ENCODE measurements at regions not wholly inside any gene's neighbourhood (a gene's known extent, or its start where the extent isn't known, plus 50 kb on each side); places are given as distances from the start of the nearest gene placed in this dataset.

DNA sequence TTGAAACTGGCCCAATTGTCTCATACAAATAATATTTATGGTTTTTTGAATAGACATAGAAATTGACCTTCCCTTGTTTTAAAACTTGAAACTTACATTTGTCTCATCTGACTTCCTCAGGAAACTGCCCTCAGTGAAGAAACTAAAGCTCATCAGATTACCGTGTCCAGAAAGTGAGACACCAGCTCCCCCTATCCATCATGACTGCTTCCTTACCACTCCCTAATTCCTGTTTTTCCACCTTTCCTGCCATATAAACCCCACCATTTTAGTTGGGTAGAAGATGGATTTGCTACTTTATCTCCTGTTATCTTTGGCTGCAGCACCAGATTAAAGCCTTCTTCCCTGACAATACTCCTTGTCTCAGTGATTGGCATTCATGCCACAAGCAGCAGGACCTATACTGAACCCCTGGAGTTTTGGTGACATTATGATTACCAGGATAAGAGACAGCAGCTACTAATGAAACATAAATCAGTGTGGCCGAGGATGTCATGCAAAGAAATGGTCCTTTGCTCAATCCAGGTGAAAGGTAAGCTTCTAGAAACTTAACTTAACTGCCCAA, 1627.6 kb upstream of the ZEB2 start:
- no peak for DNase-seq

DNA sequence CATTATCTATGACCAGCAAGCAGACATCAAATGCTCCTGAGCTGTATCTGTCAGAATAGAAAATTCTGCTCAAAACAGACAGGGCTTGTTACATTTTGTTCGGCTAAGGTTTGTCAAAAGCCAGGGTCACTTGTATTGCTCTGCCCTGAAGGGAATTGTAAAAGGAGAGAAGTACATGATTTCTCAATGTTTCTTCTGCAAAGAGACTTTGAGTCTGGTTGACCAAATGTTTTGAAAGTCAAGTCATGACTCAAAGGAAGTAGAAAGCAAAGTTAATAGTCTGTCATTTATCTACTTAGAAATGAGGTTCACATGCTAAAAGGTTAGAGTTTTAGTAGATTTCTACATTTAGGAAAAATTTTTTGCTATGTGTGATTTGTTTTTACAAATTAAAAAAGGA, 1624.1 kb upstream of the ZEB2 start:
- DNase-seq: no peak

DNA sequence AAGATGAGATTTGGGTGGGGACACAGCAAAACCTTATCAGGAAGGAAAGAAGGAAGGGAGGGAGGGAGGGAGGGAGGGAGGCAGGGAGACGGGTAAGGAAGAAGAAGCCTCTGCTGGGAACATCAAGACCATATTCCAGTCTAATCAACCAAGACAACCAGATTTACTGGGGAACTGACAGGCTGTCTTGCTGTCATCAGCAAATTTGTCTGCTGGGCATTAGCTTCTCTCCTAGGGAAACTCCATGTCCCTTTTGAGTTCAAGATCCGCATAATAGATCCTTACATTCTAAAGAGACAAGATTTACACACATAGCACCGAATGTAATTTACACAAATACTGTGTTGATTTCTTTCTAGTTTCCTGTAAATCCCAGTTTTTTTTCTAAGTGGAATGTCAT, 1618.9 kb upstream of the ZEB2 start:
- no peak for DNase-seq

DNA sequence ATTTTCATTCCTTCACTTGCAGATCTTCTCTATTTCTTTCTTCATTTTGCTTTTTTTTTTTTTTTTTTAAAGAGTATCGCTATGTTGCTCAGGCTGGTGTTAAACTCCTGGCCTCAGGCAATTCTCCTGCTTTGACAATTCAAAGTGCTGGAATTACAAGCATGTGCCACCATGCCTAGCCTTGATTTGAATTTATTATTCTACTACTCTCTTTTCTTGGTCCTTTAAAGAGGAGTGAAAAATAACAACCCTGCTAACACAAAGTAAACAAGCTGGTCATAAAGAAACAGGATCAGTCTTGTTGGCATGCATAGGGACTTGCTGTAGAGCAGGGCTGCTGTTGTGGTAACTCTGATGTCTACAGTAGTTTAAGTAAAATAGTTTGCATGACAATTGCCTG, 1615.3 kb upstream of the ZEB2 start:
- no peak for DNase-seq

DNA sequence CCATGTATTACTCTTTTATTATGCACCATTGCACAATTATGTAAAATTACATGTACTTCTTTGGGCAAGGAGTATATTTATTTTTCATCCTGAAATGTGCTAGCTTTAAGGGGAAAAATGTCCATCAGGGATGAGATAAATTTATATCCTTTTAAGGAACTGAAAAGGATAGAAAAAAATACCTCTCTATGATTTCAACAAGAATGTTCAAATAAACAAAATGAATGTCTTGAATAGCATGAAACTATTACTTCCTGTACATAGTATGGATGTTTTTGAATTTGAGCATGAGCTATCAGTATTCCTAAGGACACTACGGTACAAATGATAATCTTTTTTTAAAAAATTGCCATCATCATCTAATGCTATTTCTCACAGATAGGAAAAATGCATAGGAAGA, 1611.9 kb upstream of the ZEB2 start:
- DNase-seq: no peak

DNA sequence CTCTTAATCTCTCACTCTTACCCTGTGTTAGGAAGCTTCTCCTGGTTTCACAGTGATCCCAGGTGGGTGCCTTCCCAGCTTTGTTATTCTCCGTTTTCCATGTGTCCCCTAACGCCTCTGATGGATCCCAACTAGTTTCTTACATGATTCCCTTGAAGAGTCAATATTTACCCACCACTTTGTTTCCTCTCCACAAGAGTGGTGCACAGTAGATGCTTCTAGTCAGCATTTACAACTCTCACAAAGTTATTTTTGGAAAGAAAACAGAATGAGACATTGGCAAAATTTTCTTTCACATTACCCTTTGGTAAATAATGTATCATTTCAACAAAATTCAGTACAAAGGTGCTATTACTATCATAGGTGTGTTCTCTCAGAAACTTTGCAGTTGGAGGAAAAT, 1611.1 kb upstream of the ZEB2 start:
- no peak for DNase-seq

DNA sequence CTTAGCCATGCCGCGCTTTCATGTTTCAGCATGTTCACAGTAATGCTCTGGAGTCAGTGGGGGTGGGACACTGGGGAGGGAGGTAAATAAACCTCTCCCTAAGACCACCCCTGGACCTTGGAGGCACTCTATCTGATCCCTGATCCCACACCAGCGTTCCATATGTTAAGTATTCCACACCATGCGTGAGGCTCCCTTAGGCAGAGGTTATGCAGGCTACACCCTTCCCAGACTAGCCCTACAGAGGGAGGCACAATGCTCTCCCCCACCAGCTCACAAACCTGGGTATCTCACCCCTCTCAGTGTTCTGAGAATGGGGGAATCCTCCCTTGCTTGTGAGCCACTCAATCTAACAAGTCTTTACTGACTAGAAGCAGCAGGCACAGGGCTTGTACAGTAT, 1610.4 kb upstream of the ZEB2 start:
- DNase-seq: no peak

DNA sequence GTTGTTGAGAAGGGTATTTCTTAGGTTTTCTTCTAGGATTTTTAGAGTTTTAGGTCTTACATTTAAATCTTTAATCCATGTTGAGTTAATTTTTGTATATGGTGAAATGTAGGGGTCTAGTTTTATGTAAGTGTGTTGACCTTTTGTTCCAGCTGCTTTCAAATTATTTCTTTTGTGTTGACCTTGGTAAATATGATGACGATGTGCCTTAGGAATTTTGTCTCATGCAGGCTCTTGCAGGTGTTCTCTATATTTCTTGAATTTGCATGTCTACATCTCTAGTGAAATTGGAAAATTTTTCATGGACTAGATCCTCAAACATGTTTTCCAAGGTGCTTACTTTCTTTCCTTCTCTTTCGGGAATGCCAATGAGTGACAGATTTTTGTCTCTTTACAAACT, 1609.3 kb upstream of the ZEB2 start:
- DNase-seq: no peak

DNA sequence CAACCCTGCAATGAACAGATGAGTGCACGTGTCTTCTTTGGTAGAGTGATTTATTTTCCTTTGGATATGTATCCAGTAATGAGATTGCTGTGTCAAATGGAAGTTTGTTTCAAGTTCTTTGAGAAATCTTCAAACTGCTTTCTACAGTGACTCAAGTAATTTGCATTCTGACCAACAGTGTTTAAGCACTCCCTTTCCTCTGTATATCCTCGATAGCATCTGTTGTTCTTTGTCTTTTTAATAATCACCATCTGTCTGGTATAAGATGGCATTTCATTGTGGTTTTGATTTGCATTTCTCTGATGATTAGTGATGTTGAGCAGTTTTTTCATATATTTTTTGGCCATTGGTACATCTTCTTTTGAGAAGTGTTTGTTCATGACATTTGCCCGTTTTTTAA, 1608.3 kb upstream of the ZEB2 start:
- DNase-seq: no peak

DNA sequence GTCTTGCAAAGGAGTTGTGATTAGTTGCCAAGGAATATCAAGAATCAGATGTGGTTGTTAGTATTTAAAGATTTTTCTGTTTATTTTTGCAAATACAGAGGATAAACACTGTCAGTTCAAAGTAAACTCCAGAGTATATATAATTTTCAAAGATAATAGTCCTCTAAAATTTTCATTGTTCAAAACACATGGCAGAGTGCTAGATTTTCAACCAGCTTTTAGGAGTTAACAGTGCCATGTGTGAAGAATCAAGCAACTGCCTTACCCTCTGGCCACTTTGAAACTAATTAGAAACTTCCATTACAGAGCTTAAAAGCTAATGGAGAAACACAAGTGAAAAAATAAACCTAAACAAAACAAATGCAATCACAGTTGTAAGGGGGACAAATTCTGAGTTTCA, 1605.6 kb upstream of the ZEB2 start:
- DNase-seq: no peak

DNA sequence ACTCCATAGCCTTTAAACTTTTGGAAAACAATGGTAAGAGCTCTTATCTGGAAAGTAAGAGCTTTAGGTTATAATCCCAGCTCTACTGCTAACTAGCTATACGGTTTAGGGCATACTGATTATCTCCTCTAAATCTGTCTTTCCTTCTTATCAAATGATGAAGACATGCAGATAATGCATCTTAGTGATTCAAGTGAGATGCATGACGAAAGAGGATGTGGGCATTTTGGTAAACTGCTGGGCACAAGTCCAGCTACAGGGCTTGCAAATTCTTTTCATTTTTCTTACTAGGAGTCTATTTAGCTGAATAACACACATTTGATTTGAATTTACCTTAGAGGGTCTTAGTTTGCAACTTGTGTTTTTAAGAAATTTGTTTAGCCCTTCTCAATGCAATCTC, 1604.8 kb upstream of the ZEB2 start:
- DNase-seq: no peak

DNA sequence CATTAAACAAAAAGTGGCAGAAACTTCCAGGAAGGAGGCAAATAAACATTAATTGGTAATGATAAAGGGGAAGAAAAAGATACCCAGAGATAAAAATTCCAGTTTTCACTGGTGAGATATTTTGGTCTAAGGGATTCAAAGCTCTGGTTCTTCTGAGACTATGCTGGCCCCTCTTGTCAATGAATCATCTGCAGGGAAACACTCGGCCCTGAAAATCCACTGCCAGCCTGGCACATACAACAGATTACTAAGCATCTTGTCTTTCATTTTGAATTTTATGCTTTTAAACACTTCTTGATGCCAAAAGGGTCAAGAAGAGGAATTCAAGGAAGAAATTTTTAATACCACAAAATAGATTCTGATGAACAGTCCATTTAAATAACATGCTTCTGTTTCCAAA, 1603.8 kb upstream of the ZEB2 start:
- DNase-seq: no peak

DNA sequence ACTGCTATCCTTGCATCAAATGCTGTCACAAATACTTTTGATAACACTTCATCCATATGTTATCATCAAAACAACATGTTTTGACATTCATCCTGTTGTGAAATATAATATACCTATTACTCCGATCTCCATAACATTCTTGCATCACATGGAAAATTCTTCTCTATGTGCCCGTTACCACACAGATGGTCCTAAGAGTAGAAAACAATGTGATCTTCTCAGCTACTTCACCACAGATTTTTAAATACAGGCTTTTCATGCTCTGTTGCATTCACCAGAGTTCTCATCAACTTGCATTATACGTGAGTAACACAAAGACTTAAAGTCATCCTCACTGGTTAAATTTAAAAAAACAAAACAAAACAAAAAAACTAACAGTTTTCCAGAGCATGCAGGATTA, 1603.3 kb upstream of the ZEB2 start:
- no peak for DNase-seq

DNA sequence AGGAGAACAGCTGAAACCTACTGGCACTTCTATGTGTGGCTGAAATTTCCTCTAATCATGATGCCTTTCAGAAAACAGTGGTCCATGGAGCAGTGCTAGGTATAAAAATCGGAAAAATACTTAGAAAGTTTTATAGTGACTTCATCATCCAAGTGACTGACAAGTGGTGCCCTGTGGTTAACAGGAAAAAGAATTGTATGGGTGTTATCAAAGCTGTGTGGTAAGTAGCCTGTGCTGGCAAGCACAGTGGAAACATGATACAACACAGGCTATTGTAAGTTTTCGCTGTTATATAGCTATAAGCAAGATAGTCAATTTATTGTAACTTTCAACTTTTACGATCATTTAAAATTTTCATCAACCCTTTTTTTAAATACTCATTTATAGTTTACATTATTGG, 1599.7 kb upstream of the ZEB2 start:
- no peak for DNase-seq

DNA sequence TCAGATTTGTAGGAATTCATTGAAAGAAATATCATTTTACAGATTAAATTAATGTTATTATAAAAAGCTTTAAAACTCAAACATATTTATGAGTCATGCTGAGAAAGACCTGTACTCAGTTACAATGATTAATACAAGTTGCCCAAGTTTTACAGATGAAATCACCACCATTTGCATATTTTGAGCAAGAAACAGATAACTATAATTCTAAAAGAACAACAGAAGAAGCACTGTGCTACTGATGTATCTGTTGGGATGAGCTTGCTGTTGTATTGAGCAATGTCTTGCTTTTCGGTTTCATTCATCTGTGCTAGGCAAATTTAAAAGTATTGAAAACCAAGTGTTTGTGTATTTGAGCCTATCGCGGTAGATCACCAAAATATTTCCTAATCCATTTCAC, 1589.1 kb upstream of the ZEB2 start:
- DNase-seq: no peak

DNA sequence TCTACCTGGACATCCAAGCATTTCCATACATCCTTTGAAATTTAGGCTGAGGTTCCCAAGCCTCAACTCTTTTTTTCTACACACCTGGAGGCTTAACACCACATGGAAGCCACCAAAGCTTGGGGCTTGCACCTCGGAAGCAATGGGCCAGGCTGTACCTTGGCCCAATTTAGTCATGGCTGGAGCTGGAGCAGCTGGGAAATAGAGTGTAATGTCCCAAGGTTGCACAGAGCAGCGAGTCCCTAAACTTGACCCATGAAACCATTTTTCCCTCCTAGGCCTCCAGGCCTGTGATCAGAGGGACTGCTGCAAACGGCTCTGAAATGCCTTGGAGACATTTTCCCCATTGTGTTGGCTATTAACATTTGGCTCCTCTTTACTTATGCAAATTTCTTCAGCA, 1574.3 kb upstream of the ZEB2 start:
- no peak for DNase-seq

DNA sequence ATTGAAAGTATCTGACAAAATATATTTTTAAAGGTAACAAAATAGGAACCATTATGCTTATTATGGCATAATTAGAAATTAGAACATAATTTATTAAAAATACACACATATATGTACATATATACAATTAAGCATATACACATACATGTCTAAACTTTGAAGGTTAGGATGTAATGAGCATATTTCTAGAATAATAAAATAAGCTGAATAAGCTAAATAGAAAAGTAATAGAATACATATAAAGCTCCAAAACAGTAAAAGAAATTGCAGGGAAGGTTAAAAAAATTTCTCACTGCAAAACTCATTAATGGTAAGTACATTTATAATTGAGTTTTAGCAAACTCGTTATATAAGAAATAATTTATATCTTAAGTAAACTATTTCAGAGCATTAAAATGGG, 1561.5 kb upstream of the ZEB2 start:
- no peak for DNase-seq

DNA sequence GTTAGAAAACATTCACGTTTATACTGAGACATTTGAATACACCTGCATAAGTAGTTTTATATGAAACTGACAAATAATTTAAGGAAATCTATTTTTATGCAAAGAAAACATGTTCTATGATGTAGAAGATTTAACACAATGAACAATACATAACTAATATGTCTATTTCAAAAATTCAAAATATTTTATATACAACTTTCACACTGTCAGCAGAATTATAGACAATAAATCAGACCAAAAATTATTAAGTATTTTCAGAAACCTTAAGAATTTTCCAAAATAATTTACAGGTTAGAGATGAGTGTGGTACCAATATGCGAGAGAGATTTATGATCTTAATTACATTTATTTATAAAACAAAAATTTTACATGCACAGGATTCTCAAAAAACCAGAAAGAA, 1561.0 kb upstream of the ZEB2 start:
- DNase-seq: no peak

DNA sequence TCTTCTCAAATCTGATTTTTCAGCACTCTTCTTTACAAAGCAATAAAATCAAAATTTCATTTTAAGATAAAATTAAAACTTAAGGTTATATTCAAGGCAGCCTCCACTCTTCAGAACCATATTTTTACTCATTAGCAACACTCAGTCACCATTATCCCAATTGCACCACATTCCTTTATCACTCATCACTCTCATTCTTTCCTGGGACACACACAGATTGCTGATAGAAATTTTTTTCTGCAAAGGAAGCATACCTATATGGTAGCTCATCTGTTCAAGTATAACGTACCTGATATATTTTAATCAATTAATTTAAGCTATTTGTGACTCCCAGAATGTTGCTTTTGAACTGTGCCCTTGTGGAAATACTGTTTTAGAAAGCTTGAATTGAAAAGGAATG, 1559.3 kb upstream of the ZEB2 start:
- no peak for DNase-seq

DNA sequence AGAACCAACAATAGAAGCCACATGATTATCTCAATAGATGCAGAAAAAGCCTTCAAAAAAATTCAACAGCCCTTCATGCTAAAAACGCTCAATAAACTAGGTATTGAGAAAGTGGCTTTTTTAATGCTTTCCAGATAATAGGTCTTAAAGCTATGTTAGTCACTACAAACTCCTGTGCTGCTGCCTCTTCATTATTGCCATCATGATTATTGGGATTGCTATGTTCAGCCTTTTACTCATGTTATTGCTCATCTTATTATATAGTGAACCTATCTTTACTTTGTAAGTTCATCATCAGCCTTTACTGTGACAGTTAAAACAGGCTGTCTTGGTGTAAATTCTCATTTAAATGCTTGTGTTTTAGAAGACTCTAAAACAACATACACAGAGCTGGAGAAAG, 1557.2 kb upstream of the ZEB2 start:
- no peak for DNase-seq

DNA sequence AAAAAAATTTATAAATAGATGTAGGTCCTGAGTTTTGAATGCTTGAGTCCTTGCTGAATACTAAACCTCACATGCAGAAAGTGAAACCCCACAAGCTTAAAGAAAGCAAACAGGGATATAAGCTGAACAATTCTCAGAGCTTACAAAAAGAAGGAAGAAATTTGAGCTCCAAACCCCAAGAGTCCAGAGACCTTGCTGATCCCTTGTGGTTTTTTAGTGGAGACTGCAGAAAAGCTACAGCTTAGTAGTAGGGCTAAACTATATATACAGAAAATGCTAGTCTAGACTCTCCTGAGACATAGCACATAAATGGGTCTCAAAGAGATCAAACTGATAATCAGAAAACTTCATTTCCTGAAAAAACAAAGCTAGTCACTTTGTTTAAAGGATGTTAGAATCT, 1548.1 kb upstream of the ZEB2 start:
- no peak for DNase-seq

DNA sequence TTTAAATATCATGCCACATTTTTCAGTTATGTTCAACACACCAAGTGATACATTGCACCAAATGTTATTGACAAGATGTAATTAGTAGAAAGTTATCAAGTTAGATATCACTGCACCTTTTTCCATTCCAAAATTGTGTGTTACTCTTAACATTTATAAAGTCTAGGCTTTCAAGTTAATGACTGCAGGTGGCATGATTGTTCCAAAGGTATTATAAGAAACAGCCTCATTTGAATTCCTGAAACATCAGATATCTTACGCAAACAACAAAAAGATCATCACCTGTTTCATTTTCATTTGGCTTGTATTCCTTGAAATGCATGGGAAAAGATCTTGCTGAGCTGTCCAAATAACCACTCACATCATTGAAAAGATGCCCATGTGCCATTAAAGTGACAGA, 1528.2 kb upstream of the ZEB2 start:
- DNase-seq: no peak

DNA sequence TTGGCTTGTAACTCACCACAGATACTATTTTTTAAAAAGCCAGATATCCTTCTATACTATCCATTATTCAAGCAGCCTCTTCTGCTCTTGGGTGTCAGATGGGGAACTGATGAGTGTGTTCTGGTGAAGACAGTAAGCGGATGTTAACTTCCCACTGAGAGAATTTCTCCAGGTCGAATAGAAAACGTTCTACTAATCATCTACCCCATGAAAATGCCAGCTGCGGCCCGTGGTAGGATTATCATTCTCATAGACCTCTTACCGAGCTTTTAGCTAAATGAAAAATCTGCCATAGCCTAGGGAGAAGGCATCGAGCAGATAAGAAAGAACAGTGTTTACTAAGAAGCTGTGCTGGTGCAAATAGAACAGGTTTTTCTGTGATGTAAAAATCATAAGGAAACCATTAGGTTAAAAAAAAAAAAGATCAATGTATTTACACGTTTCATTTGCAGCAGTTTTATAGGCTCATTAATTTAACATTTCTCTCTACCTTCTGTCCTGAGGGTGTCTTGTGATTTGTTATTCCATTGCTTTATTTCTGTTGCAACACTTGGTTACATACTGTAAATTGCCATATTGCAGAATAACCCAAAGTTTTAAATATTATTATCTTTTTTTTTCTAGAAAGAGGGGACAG, 1521.5 kb upstream of the ZEB2 start:
- no peak for DNase-seq

DNA sequence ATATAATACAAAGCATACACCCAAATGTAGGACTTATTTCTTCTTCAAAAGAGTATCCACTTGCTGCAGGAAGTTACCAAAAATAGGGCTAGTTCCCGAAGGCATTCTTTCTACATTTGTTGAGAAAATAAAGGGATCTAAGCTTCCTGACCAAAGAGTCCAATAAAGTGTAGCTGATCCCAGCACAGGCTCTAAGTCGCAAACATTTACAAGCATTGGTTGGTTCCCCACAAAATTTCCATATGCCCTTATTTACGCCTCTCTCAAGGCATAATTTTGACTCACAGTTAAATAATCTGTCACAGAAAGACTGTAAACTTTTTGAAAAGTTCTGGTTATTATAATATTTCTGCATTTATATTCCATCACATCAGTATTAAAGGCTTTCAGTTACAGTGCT, 1520.1 kb upstream of the ZEB2 start:
- no peak for DNase-seq

DNA sequence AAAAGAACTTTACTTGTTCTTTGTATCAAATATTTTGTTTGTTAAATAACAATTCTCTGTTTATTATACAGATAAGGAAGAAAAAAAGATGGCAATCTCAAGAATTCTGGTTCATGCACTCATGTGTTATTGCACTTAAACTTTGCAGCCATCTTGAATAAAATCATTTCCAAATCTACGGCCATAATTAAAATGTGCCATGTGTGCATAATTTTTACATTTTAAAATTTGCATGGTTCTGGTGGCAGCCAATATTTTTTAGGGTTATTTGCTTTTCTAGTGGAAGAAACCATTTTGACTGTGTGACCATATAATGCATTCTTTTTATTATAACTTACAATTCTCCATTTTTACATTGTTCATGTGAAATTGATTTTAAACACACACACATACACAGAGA, 1518.1 kb upstream of the ZEB2 start:
- no peak for DNase-seq
